Smooth muscle cell (in vitro differentiated cells): ENCODE measurements at regions not wholly inside any gene's neighbourhood (a gene's known extent, or its start where the extent isn't known, plus 50 kb on each side); places are given as distances from the start of the nearest gene placed in this dataset.

Experiments
- DNase-seq: peaks from one replicate; lab custom pipeline; 2025; ENCODE audit not compliant: unreplicated experiment; lab: John Stamatoyannopoulos, UW
- H2AFZ ChIP-seq: fragments of 200-600 bp; sonication (generic); 2 replicates; pipeline ENCODE4 v1.6.0; 2016; ENCODE audit warnings: antibody characterized with exemption, low read depth, mild to moderate bottlenecking
- H3F3A ChIP-seq: fragments of 200-600 bp; sonication (generic); 2 replicates; pipeline ENCODE4 v1.6.0; 2017; ENCODE audit warnings: antibody characterized with exemption, low read depth
- H3K27ac ChIP-seq: fragments of 200-600 bp; sonication (generic); 2 replicates; pipeline ENCODE4 v1.5.1; 2016; ENCODE audit warnings: low read depth, mild to moderate bottlenecking
- H3K27me3 ChIP-seq: fragments of 200-600 bp; sonication (generic); 2 replicates; pipeline ENCODE4 v1.6.1; 2016; ENCODE audit warnings: low read depth, mild to moderate bottlenecking
- H3K36me3 ChIP-seq: fragments of 200-600 bp; sonication (generic); 2 replicates; pipeline ENCODE4 v1.5.1; 2016; ENCODE audit warnings: low read depth
- H3K4me1 ChIP-seq: fragments of 200-600 bp; sonication (generic); 2 replicates; pipeline ENCODE4 v1.5.1; 2016; ENCODE audit warnings: low read depth
- H3K4me2 ChIP-seq: fragments of 200-600 bp; sonication (generic); 2 replicates; pipeline ENCODE4 v1.6.0; 2016; ENCODE audit warnings: mild to moderate bottlenecking
- H3K4me3 ChIP-seq: fragments of 200-600 bp; sonication (generic); 2 replicates; pipeline ENCODE4 v1.5.1; 2016; ENCODE audit warnings: mild to moderate bottlenecking
- H3K79me2 ChIP-seq: fragments of 200-600 bp; sonication (generic); 2 replicates; pipeline ENCODE4 v1.6.0; 2016; ENCODE audit warnings: low read depth, mild to moderate bottlenecking
- H3K9ac ChIP-seq: fragments of 200-600 bp; sonication (generic); 2 replicates; pipeline ENCODE4 v1.6.0; 2016; ENCODE audit warnings: low read depth
- H3K9me3 ChIP-seq: fragments of 200-600 bp; sonication (generic); replicated peaks from 2 replicates; pipeline ENCODE4 v1.5.1; 2016; ENCODE audit warnings: low read depth
- H4K20me1 ChIP-seq: fragments of 200-600 bp; sonication (generic); 2 replicates; pipeline ENCODE4 v1.6.0; 2016; ENCODE audit warnings: low read depth
- CTCF ChIP-seq: fragments of 200-600 bp; sonication (generic); IDR thresholded peaks from 2 replicates; pipeline ENCODE4 v1.5.1; 2017; ENCODE audit warnings: borderline replicate concordance, mild to moderate bottlenecking, antibody characterized with exemption; ENCODE audit not compliant: insufficient read depth, poor library complexity, severe bottlenecking
- WGBS: methylation state at CpG from one replicate; pipeline ENCODE4 v1.1.7; 2016; ENCODE audit warnings: low lambda C conversion rate; 5-methylcytosine and 5-hydroxymethylcytosine counted together

GRCh38 chr5:61758711-61759110 lies 426.7 kb downstream of the ZSWIM6 start:
- Histone ChIP-seq H3K4me1 (no peaks in the 10 kb centered on the region), H3K27me3 (no peaks in the 10 kb centered on the region), H3F3A (no peaks in the 10 kb centered on the region), H2AFZ (no peak overlapping the region), H3K36me3 (no peaks in the 10 kb centered on the region), H3K9me3 (peaks cover 7% of the 10 kb centered on the region), H3K4me2 (no peak overlapping the region), H3K9ac (no peak overlapping the region), H3K79me2 (no peaks in the 10 kb centered on the region), H3K27ac (no peak overlapping the region), H4K20me1 (no peaks in the 10 kb centered on the region), H3K4me3 (no peak overlapping the region)
- TF ChIP-seq CTCF, result no peak
- no peak for DNase-seq
- WGBS, result 84% methylated on average over 6 of the region's 6 CpGs

GRCh38 chr5:61765471-61765870 lies 433.4 kb downstream of the ZSWIM6 start:
- Histone ChIP-seq H3F3A (no peaks in the 10 kb centered on the region), H3K36me3 (no peaks in the 10 kb centered on the region), H3K4me2 (no peak overlapping the region), H3K27ac (no peak overlapping the region), H4K20me1 (no peaks in the 10 kb centered on the region), H3K9ac (no peak overlapping the region), H3K9me3 (peaks cover 7% of the 10 kb centered on the region), H3K27me3 (peaks cover 7% of the 10 kb centered on the region), H3K4me1 (no peaks in the 10 kb centered on the region), H3K4me3 (no peak overlapping the region), H3K79me2 (no peaks in the 10 kb centered on the region), H2AFZ (no peak overlapping the region)
- 74% methylated on average over 1 of the region's 1 CpG for WGBS
- no peak for DNase-seq
- TF ChIP-seq CTCF, result no peak

DNA sequence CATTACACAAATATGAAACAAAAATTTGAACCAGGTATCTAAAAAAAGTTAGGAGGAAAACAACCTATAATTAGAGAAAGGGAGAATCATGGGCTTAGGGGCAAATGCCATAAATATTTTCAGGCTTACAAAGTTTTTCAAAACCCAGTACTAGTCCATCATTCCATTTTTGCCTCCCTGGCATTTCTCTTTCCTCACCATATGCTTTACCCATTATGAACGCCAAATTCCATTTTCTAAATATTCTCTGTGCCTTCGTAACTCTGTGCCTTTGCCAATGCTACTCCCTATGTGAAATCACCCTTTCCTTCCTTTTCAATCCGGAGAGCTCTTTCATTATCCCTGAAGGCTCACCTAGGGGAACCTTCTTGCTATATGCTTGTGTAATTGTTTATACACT lies 434.1 kb downstream of the ZSWIM6 start:
- H3K4me2 ChIP-seq, result no peak overlapping the region
- no peak for TF ChIP-seq CTCF
- no peak overlapping the region for H2AFZ ChIP-seq
- no peaks in the 10 kb centered on the region for H3F3A ChIP-seq
- 87% methylated on average over 3 of the region's 3 CpGs for WGBS
- no peaks in the 10 kb centered on the region for H4K20me1 ChIP-seq
- peaks cover 7% of the 10 kb centered on the region for H3K9me3 ChIP-seq
- H3K4me3 ChIP-seq, result no peak overlapping the region
- peaks cover 11% of the 10 kb centered on the region for H3K27me3 ChIP-seq
- H3K79me2 ChIP-seq, result no peaks in the 10 kb centered on the region
- no peak overlapping the region for H3K27ac ChIP-seq
- no peak for DNase-seq
- no peaks in the 10 kb centered on the region for H3K36me3 ChIP-seq
- no peaks in the 10 kb centered on the region for H3K4me1 ChIP-seq
- H3K9ac ChIP-seq, result no peak overlapping the region

DNA sequence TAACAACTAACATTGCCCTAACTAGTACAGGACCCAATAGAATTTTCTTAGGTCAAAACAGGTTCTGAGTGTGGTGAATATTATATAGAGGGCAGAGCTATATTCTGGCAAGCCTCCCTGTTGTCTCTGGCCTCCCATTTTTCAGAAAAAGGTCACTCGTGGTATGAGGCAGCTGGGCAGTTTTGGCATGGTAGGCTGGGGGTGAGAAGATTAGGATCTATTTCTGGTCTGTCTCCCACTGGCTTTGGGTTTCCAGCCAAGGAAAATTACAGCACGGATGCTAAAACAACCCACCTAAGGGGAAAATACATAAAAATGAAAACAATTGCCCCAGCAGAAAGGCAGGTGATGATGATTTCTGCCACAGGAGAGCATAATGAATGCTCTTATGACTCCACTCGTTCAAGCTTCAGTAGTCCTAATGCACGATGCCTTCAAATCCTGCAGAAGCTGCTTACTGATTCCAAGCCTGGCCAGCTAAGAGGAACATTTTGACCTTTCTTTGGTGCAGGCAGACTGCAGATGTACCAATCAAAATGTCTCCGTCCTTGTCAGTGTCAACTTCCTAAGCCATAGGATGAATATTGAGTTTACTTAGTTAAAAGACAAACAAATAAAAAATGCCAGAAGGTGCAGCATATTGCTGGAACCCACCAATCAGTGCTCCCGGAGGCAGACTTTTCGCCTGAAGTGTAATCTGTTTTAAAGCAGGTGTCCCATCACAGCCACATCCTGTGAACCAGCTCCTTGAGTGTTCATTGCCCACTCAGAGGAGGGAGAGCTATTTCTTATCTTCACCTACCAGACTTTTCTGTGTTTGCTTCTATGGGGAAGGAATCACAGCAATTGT lies 435.4 kb downstream of the ZSWIM6 start:
- H2AFZ ChIP-seq, result no peak overlapping the region
- no peaks in the 10 kb centered on the region for H4K20me1 ChIP-seq
- no peak overlapping the region for H3K9ac ChIP-seq
- H3K27me3 ChIP-seq, result peaks cover 14% of the 10 kb centered on the region
- no peak for DNase-seq
- no peaks in the 10 kb centered on the region for H3K79me2 ChIP-seq
- no peaks in the 10 kb centered on the region for H3K36me3 ChIP-seq
- no peak overlapping the region for H3K27ac ChIP-seq
- WGBS, result 84% methylated on average over 7 of the region's 7 CpGs
- no peaks in the 10 kb centered on the region for H3F3A ChIP-seq
- H3K4me1 ChIP-seq, result no peaks in the 10 kb centered on the region
- no peak overlapping the region for H3K4me3 ChIP-seq
- TF ChIP-seq CTCF, result no peak
- no peaks in the 10 kb centered on the region for H3K9me3 ChIP-seq
- H3K4me2 ChIP-seq, result no peak overlapping the region
